AG04449 (cell line): ENCODE measurements at regions not wholly inside any gene's neighbourhood (a gene's known extent, or its start where the extent isn't known, plus 50 kb on each side); places are given as distances from the start of the nearest gene placed in this dataset.

Experiments used
- CTCF ChIA-PET: fragments of 350-600 bp; formaldehyde crosslinking; extraction: SDS; loops from one replicate; lab custom pipeline; 2021; ENCODE audit warnings: antibody characterized with exemption; lab: Yijun Ruan, JAX
- POLR2A ChIA-PET: fragments of 400-600, 350-600 bp; formaldehyde crosslinking; extraction: SDS; loops from one replicate; lab custom pipeline; 2020; ENCODE audit warnings: antibody characterized with exemption, inconsistent platforms; lab: Yijun Ruan, JAX
- DNase-seq: peaks from one replicate; pipeline ENCODE4 v3.0.0-alpha.2; 2010; ENCODE audit warnings: low read depth, low spot score
- H3K4me3 ChIP-seq: 2 replicates; pipeline ENCODE4 v1.5.1; 2011; ENCODE audit warnings: low read depth, mild to moderate bottlenecking, control low read depth, low read length
- TF ChIP-seq, protein P1 (sequence below): IDR thresholded peaks from one replicate; pipeline ENCODE4 v1.5.1; 2011; ENCODE audit warnings: mild to moderate bottlenecking, moderate library complexity, low read length, control low read depth, inconsistent platforms; ENCODE audit not compliant: insufficient read depth; ENCODE audit errors: missing control alignments

- TF ChIP-seq, protein P1, sequence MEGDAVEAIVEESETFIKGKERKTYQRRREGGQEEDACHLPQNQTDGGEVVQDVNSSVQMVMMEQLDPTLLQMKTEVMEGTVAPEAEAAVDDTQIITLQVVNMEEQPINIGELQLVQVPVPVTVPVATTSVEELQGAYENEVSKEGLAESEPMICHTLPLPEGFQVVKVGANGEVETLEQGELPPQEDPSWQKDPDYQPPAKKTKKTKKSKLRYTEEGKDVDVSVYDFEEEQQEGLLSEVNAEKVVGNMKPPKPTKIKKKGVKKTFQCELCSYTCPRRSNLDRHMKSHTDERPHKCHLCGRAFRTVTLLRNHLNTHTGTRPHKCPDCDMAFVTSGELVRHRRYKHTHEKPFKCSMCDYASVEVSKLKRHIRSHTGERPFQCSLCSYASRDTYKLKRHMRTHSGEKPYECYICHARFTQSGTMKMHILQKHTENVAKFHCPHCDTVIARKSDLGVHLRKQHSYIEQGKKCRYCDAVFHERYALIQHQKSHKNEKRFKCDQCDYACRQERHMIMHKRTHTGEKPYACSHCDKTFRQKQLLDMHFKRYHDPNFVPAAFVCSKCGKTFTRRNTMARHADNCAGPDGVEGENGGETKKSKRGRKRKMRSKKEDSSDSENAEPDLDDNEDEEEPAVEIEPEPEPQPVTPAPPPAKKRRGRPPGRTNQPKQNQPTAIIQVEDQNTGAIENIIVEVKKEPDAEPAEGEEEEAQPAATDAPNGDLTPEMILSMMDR: no peak
- POLR2A ChIA-PET: no interaction called here
- no peak overlapping the region for H3K4me3 ChIP-seq
- CTCF ChIA-PET: no interaction called here
- DNase-seq: no peak
Observed at GRCh38 chr1:244356376-244356775, 95.3 kb downstream of the ADSS2 start.
